HuH-7.5 (cell line): ENCODE measurements at regions not wholly inside any gene's neighbourhood (a gene's known extent, or its start where the extent isn't known, plus 50 kb on each side); places are given as distances from the start of the nearest gene placed in this dataset.

Experiments
- DNase-seq: peaks from one replicate; pipeline ENCODE4 v3.0.0; 2011; ENCODE audit warnings: low spot score

- DNase-seq = no peak
Observed at GRCh38 chr13:29955137-29955650, 104.8 kb upstream of the UBL3 start.

GRCh38 chr13:29954082-29955028, 103.9 kb upstream of the UBL3 start:
- DNase-seq = no peak

- no peak for DNase-seq
Observed at GRCh38 chr13:29953542-29953941, 103.1 kb upstream of the UBL3 start.

- no peak for DNase-seq
Observed at GRCh38 chr13:29952245-29952644, 101.8 kb upstream of the UBL3 start.

- no peak for DNase-seq
Observed at GRCh38 chr13:29948791-29949190, 98.4 kb upstream of the UBL3 start.

- DNase-seq = no peak
Observed at GRCh38 chr13:29948244-29948643, 97.8 kb upstream of the UBL3 start.

- DNase-seq = no peak
Observed at GRCh38 chr13:29947839-29948238, 97.4 kb upstream of the UBL3 start.

GRCh38 chr13:29946093-29946492, 95.7 kb upstream of the UBL3 start:
- DNase-seq = no peak

GRCh38 chr13:29943686-29944085, 93.3 kb upstream of the UBL3 start:
- DNase-seq = no peak

GRCh38 chr13:29943273-29943672, 92.9 kb upstream of the UBL3 start:
- DNase-seq = no peak

- no peak for DNase-seq
Observed at GRCh38 chr13:29940715-29941114, 90.3 kb upstream of the UBL3 start.

GRCh38 chr13:29939158-29939557, 88.7 kb upstream of the UBL3 start:
- no peak for DNase-seq

- no peak for DNase-seq
Observed at GRCh38 chr13:29937841-29938240, 87.4 kb upstream of the UBL3 start.

GRCh38 chr13:29937379-29937778, 87.0 kb upstream of the UBL3 start:
- no peak for DNase-seq

GRCh38 chr13:29936956-29937355, 86.5 kb upstream of the UBL3 start:
- no peak for DNase-seq

- no peak for DNase-seq
Observed at GRCh38 chr13:29936051-29936813, 85.8 kb upstream of the UBL3 start.

- DNase-seq = no peak
Observed at GRCh38 chr13:29935309-29935981, 85.0 kb upstream of the UBL3 start.

GRCh38 chr13:29934531-29935308, 84.3 kb upstream of the UBL3 start:
- DNase-seq = no peak

GRCh38 chr13:29933401-29933800, 83.0 kb upstream of the UBL3 start:
- DNase-seq = no peak

- DNase-seq = no peak
Observed at GRCh38 chr13:29931696-29932095, 81.3 kb upstream of the UBL3 start.

GRCh38 chr13:29929062-29929847, 78.8 kb upstream of the UBL3 start:
- DNase-seq = no peak
